ENCODE measurements at regions not wholly inside any gene's neighbourhood (a gene's known extent, or its start where the extent isn't known, plus 50 kb on each side); places are given as distances from the start of the nearest gene placed in this dataset.

GRCh38 chr14:26856876-26857518, 259.2 kb upstream of the NOVA1 start:
- no peak for DNase-seq

DNA sequence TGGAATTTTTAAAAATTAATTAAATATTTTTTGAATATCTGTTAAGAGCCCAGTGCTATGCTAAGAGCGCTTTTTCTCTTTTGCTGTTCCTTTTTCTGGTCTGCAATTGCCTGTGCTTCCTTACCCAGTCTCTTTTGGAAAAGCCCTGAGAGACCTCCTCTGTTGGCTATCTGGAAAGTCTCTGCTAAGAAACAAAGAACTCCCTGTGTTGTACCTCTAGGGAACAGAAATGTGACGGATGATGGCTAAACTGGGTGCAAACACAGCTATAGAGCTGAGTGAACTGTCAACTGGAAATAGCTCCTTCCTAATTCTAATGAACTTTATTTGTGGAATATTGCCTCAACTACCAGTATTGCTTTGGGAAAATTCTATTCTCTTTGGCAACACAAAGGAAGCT, 261.6 kb upstream of the NOVA1 start:
- no peak for DNase-seq

- DNase-seq: no peak
These were observed 262.3 kb upstream of the NOVA1 start for GRCh38 chr14:26860111-26860510.

DNA sequence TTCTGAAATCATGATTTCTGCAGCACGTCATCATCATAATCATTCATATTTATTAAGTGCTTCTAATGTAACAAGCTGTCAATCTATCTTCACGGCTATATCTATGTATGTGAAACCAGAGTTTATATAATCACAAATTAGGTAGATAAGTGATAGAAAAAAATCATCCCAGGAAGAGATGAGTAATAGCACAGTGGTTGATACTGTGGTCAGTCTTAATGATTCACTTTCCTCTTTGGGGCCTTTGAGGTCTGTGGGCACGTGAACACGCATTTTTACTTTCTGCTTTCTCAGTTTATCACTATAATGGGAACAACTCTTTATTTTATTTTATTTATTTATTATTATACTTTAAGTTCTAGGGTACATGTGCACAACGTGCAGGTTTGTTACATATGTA, 265.9 kb upstream of the NOVA1 start:
- no peak for DNase-seq

DNA sequence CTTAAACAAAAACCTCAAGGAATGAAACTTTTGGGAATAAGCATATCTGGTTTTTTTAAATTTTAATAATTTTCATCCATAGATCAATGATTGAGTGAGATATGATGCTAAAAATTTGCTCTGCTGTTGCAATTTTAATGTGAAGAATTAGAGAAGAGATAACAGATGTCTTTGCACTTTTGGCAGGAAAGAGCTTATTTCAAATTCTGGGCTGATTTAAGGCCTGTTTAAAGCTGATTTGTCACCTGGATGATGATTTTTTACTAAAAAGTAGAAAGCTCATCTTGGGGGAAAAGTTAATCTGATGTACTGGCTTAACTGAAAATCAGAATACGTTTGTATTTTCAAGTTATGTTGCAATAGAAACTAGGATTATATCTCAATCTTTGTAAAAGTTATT, 268.9 kb upstream of the NOVA1 start:
- no peak for DNase-seq

GRCh38 chr14:26867171-26867757, 269.4 kb upstream of the NOVA1 start:
- no peak for DNase-seq

GRCh38 chr14:26870096-26870495, 272.3 kb upstream of the NOVA1 start:
- no peak for DNase-seq

GRCh38 chr14:26870722-26871617, 273.1 kb upstream of the NOVA1 start:
- DNase-seq: no peak

DNA sequence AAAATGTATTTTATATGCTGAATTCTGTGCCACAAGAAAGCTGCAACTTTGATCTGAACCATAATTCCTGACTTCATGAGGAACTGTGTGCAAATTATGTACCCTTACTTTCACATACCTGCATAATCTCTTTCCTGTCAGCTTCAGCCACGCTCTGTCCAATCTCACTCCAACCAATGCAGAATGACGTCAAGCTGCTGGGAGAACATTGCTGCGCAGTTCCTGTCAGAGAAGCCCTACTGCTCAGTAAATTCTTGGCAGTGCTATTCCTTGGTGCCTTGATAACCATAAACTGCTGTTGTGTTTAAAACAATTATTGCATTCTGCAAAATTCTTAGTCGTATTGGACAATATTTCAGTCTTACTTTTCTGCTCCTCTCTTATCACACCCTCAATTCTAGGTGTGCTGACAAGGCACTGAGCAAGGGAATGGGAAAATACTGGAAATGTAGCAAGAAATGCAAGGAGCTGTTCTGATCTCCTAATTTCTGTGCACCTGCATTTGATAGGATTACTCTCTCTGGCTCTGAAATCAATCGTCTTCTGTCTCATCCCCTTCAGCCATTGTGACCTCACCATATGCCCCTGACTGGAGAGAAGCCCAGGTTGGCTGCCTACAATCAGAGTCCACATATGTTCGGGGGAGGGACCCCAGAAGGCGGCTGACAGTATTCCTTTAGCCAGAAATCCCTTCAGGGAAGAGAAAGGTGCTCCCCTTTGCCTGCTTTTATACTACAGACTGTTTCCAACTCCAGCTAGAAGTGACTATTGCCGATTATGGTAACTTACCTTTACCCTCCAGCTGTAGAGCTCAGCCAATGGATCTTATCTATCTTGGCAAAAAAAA, 274.9 kb upstream of the NOVA1 start:
- no peak for DNase-seq

- DNase-seq: no peak
These were observed 275.6 kb upstream of the NOVA1 start for GRCh38 chr14:26873362-26873960.

- no peak for DNase-seq
These were observed 290.0 kb upstream of the NOVA1 start for GRCh38 chr14:26887847-26888246.

DNA sequence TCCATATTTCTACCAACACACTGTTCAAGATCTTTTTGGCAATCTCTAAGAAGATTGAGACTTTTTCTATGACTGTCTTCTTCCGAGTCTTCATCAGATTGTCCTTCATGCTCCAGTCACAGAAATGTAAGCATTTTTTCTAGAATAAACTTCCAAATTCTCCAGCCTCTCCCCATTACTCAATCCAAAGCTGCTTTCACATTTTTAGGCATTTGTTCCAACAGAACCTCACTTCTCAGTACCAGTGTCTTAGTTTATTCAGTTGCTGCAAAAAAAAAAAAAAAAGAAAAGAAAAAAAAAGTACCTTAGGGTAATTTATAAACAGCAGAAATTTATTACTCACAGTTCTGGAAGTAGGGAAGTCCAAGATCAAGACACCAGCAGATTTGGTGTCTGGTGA, 290.8 kb upstream of the NOVA1 start:
- no peak for DNase-seq

GRCh38 chr14:26896447-26896846, 298.6 kb upstream of the NOVA1 start:
- DNase-seq: no peak

GRCh38 chr14:26897196-26897595, 299.4 kb upstream of the NOVA1 start:
- no peak for DNase-seq

DNA sequence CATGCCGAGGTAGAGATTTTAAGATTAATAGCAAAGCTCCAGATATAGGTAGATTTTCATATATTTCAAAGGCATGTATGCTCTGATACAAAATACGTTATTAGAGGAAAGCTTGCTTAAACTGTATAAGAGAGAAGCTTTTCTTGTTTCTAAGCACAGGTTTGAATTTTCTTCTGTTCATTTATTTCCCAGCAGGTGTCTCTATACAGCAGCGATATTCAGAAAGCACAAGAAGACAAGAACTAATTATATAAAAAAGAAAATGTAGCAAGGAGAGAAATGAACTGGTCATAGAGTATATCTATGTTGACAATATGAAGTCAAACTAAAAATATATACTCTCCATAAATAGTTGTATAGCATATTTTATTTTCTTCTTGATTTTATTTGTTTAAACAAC, 307.4 kb upstream of the NOVA1 start:
- DNase-seq: no peak

- no peak for DNase-seq
These were observed 316.0 kb upstream of the NOVA1 start for GRCh38 chr14:26913786-26914185.

- DNase-seq: no peak
These were observed 319.3 kb upstream of the NOVA1 start for GRCh38 chr14:26917086-26917485.

- no peak for DNase-seq
These were observed 328.2 kb upstream of the NOVA1 start for GRCh38 chr14:26925876-26926584.

DNA sequence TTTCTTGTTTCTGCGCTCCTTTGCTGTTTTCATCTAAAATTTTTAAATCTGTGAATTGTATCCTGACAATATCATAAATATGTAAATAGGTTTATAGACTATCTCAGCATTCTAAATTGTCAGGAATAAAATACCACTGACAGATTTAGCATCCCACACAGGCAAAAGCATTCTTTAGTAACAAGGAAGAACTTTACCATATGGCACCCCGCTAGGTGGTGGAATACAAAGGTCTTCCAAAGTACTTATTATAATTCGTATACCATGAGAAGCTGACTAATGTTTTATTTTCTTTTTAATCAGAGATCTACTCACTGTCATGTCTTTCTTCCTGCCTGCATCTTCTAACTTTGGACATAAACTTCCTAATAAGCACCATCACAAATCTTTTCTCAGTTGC, 328.8 kb upstream of the NOVA1 start:
- DNase-seq: no peak

DNA sequence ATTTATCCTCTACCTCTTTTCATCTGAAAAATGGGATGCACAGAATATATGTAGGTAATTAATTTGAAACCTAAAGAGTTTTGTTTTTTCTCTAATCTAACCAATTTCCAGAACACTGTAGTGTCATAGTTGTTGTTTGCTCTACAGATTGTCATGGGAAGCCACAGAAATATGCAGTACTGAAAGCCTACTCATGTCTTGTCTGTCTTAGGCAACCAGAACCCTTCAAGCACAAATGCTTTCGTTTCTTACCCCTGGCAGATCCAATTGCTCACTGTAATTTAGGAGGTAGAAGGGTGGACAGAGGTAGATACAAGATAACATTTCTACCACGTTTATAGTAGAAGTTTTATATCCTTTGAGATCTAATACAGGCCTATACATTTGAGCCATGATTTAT, 330.2 kb upstream of the NOVA1 start:
- no peak for DNase-seq

DNA sequence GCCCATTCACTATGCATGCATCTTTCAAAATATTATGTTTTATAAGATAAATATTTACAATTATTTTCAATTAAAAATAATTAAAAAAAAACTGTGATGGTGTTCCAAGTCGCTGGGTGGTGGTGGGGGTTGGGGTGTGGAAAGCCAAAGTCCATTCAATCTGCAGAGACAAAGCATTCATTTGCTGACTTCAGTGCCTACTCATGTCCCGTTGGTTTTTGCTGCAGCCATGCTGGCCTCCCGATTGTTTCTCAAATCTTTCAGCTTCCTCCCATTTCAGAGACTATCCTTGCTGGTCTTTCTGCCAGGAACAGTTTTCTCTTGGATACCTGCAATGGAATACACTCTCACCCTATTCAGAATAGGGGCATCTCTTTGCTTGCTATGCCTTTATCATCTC, 331.5 kb upstream of the NOVA1 start:
- DNase-seq: no peak

GRCh38 chr14:26930576-26930975, 332.7 kb upstream of the NOVA1 start:
- DNase-seq: no peak

Data from stimulated activated CD4-positive, alpha-beta T cell treated with anti-CD3 and anti-CD28 coated beads, Interleukin-15, amount 100 ng/mL, for 24 hours (primary cell).